Liver (tissue), 2 donors: ENCODE measurements at regions not wholly inside any gene's neighbourhood (a gene's known extent, or its start where the extent isn't known, plus 50 kb on each side); places are given as distances from the start of the nearest gene placed in this dataset.

Experiments used
- CTCF ChIP-seq: fragments of 150-350 bp; IDR thresholded peaks from 2 replicates; pipeline ENCODE4 v1.5.1; 2017; ENCODE audit warnings: improper control_type of control experiment, low read depth, low read length; ENCODE audit not compliant: missing input control
- FOXA2 ChIP-seq: IDR thresholded peaks from 2 replicates; pipeline ENCODE4 v1.6.1; 2016; ENCODE audit warnings: antibody characterized with exemption
- MAX ChIP-seq: IDR thresholded peaks from 2 replicates; pipeline ENCODE4 v1.6.1; 2016; ENCODE audit warnings: antibody characterized with exemption
- TF ChIP-seq, protein P1 (sequence below): IDR thresholded peaks from 2 replicates; pipeline ENCODE4 v1.6.1; 2016; ENCODE audit warnings: antibody characterized with exemption, mild to moderate bottlenecking
- donor health status: healthy.

- no peak for TF ChIP-seq CTCF
- TF ChIP-seq, protein P1, sequence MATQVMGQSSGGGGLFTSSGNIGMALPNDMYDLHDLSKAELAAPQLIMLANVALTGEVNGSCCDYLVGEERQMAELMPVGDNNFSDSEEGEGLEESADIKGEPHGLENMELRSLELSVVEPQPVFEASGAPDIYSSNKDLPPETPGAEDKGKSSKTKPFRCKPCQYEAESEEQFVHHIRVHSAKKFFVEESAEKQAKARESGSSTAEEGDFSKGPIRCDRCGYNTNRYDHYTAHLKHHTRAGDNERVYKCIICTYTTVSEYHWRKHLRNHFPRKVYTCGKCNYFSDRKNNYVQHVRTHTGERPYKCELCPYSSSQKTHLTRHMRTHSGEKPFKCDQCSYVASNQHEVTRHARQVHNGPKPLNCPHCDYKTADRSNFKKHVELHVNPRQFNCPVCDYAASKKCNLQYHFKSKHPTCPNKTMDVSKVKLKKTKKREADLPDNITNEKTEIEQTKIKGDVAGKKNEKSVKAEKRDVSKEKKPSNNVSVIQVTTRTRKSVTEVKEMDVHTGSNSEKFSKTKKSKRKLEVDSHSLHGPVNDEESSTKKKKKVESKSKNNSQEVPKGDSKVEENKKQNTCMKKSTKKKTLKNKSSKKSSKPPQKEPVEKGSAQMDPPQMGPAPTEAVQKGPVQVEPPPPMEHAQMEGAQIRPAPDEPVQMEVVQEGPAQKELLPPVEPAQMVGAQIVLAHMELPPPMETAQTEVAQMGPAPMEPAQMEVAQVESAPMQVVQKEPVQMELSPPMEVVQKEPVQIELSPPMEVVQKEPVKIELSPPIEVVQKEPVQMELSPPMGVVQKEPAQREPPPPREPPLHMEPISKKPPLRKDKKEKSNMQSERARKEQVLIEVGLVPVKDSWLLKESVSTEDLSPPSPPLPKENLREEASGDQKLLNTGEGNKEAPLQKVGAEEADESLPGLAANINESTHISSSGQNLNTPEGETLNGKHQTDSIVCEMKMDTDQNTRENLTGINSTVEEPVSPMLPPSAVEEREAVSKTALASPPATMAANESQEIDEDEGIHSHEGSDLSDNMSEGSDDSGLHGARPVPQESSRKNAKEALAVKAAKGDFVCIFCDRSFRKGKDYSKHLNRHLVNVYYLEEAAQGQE = no peak
- no peak for TF ChIP-seq MAX
- TF ChIP-seq FOXA2 = no peak
Measured at GRCh38 chr3:117550766-117551165, 841.2 kb downstream of the TUSC7 start.
